Fibroblast of skin of right quadriceps (primary cell): ENCODE measurements at regions not wholly inside any gene's neighbourhood (a gene's known extent, or its start where the extent isn't known, plus 50 kb on each side); places are given as distances from the start of the nearest gene placed in this dataset.

ENCODE experiments used
- DNase-seq: peaks from one replicate; pipeline ENCODE4 v3.0.0-alpha.2; 2013

- DNase-seq, result peak; percentile 64
Measured at GRCh38 chr6:112806163-112806865, 459.2 kb downstream of the RFPL4B start.

DNA sequence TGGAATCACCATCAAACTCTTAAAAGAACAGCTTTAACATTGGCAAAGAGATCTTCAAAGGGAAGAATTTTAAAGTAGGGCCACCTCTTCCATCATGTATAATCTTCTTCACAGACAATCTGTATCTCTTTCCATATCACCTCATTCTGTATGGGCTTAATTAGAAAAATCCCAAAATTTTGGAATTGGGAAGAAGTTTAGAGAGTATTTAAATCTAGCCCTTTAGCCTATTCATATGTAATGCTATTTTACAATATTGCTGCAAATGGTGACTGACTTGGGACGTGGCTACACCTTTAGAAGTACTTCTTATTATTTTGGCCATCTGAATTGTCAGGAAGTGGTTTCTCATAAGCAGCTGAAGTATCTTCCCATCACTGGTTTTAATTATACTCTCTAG lies 474.3 kb downstream of the RFPL4B start:
- no peak for DNase-seq

DNA sequence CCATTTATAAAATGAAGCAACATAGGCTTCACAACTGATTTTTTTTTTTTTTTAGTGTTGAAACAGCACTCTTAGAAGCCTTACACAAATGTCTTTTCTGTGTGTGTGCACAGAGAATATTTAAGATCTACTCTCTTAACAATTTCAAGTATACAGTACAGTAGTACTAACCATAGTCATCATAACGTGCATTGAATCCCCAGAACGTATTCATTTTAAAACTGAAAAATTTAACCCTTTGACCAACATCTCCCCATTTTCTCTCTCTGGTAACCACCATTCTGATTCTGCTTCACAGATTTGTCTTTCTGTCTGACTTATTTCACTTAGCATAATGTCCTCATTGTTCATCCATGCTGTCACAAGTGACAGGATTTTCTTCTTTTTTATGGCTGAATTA lies 475.6 kb downstream of the RFPL4B start:
- no peak for DNase-seq

DNA sequence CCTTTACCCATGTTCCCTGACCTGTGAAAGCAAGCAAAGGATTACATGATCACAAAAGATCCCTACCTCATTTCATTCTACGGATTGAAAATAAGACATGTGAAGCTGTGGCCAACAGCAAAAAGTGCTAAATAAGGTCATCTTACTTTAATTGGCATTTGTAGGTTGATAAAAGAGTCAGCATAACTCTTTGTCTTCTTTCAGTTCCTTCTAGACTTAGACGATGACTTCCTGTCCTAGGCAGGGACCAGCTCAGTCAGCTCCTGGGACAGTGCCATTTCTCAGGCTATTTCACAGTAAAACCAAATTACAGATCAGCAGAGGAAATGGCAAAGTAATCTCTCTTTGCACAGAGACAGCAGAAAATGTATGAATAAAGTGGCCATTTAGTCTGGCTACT lies 480.7 kb downstream of the RFPL4B start:
- DNase-seq, result peak; percentile 7

GRCh38 chr6:112831022-112831421 lies 483.9 kb downstream of the RFPL4B start:
- no peak for DNase-seq

DNA sequence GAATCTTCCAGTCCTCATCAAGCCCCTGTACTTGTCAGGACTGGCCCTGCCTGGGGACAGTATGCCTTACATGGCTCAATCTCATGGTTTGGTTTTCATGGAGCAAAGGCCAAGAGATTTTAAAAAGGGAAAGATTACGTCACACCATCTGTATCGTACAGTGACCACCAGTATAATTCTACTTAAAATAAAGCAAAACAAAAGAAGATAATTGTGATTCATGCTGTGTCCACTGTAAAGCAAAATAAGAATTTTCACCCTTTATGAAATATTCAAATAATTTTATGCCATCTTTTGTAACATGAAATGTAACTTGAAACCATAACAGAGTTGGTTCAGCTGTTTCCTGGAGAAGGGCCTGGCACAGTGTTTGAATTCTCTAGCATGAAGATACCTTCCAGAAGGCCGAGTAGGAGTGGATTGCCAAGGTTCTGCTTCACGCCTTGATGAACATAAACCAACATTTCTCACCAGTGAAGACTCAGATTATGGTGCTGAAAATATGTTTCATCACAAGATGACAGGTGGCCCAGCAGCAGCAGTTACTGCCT lies 486.5 kb downstream of the RFPL4B start:
- DNase-seq, result no peak

GRCh38 chr6:112835078-112835477 lies 487.9 kb downstream of the RFPL4B start:
- no peak for DNase-seq

- DNase-seq, result peak; percentile 76
Measured at GRCh38 chr6:112839525-112839961, 492.4 kb downstream of the RFPL4B start.

- no peak for DNase-seq
Measured at GRCh38 chr6:112841553-112842329, 494.6 kb downstream of the RFPL4B start.

- no peak for DNase-seq
Measured at GRCh38 chr6:112842330-112842685, 495.2 kb downstream of the RFPL4B start.

DNA sequence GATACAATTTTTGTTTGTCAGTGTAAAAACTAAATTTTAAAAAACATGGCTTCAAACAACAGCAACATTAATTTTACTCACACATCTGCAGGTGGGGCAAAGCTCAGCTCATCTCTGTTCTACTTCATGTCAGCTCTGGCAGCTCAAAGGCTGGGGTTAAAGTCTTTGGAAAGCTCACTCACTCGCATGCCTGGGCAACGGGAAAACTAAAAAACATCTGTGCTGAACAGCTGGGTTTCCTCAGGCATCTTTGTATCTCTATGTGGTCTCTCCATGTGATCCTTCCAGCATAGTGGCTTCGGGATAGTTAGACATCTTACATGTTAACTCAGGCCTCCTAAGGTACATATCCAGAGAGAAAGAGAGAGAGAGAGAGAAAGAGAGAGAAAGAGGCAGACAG lies 499.6 kb downstream of the RFPL4B start:
- no peak for DNase-seq

DNA sequence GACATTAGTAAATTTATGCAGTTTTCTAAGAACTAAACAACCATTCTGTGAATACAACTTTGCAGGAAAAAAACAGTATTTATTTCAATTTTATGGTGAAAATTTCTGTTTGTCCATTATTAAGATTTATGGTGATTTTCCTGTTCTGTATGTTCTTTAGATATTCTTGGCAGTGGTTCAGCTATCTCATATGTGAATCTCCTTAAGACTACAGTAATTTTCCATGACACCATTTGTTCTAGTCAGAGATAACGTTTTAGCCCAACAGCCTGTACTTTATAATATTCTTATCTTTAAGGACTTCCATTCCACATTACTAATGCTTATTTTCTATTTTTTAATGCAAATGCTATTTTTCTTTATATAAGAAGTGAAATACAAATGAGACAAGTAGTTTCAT lies 504.0 kb downstream of the RFPL4B start:
- no peak for DNase-seq

DNA sequence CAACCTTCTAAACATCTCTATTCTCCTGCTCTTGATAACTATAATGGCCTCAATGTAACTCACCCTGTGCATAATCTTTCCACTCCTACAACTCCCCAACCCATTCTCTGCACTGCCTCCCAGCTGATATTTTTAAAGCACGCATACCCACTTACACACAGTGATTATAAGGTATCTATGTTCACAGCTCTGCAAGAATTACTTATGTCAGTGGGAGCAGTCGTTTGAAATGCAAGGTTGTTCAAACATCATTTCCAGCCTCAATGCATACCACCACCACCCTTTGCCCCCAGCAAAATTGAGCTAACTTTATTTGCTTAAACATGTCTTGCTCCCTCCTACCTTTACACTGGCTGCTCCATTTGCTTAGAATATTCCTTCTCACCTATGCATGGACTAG lies 506.0 kb downstream of the RFPL4B start:
- no peak for DNase-seq

- DNase-seq, result no peak
Measured at GRCh38 chr6:112863753-112864152, 516.6 kb downstream of the RFPL4B start.

- DNase-seq, result no peak
Measured at GRCh38 chr6:112865131-112865530, 518.0 kb downstream of the RFPL4B start.

GRCh38 chr6:112874881-112875280 lies 527.8 kb downstream of the RFPL4B start:
- DNase-seq, result no peak

GRCh38 chr6:112877134-112878100 lies 530.3 kb downstream of the RFPL4B start:
- DNase-seq, result peak; percentile 97

DNA sequence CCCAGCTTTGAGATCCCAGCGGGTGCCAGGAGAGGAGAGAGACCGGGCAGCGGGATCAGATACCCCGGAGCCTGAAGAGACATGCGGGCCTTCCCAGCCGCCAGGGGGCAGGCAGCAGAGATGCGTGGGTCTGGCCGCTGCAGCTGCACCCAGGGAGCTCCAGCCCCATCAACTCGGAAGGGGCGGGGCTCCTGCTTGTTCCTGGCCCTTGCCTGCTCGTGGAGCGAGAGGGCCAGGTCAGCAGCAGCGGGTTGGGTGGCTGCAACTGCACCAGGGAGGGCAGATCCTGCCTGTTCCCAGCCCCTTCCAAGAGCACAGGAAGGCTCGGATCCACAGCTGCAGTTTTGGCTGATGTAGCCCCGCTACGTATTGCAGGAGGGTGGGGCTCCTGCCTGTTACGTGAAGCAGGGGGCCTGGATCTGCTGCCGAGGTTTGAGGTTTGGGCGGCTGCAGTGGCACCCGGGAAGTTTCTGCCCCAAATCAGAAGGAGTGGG lies 532.8 kb downstream of the RFPL4B start:
- DNase-seq, result peak; percentile 48

DNA sequence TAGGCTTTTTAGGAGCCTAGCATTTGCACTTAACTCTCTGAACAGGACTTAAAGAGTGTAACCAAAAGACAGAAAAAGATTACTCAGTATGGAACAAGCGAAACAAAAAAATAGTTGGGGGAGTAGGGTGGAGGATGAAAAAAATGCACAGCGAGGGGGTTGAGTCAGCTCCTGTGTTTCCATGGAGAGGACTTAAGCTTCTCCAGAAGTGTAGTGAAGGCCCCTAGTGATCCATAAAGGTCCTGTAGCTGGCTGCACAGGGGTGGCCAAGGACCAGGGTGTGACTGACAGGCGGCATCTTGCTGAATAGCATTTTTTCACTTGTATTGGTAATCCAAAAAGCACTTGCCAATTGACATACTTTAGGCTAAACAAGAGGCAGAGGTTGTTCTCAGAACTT lies 533.9 kb downstream of the RFPL4B start:
- peak; percentile 84 for DNase-seq

GRCh38 chr6:112881828-112882780 lies 535.0 kb downstream of the RFPL4B start:
- peak; percentile 61 for DNase-seq

- peak; percentile 30 for DNase-seq
Measured at GRCh38 chr6:112883095-112883494, 536.0 kb downstream of the RFPL4B start.

- DNase-seq, result no peak
Measured at GRCh38 chr6:112886415-112886814, 539.3 kb downstream of the RFPL4B start.
